ENCODE measurements at regions not wholly inside any gene's neighbourhood (a gene's known extent, or its start where the extent isn't known, plus 50 kb on each side); places are given as distances from the start of the nearest gene placed in this dataset.

DNA sequence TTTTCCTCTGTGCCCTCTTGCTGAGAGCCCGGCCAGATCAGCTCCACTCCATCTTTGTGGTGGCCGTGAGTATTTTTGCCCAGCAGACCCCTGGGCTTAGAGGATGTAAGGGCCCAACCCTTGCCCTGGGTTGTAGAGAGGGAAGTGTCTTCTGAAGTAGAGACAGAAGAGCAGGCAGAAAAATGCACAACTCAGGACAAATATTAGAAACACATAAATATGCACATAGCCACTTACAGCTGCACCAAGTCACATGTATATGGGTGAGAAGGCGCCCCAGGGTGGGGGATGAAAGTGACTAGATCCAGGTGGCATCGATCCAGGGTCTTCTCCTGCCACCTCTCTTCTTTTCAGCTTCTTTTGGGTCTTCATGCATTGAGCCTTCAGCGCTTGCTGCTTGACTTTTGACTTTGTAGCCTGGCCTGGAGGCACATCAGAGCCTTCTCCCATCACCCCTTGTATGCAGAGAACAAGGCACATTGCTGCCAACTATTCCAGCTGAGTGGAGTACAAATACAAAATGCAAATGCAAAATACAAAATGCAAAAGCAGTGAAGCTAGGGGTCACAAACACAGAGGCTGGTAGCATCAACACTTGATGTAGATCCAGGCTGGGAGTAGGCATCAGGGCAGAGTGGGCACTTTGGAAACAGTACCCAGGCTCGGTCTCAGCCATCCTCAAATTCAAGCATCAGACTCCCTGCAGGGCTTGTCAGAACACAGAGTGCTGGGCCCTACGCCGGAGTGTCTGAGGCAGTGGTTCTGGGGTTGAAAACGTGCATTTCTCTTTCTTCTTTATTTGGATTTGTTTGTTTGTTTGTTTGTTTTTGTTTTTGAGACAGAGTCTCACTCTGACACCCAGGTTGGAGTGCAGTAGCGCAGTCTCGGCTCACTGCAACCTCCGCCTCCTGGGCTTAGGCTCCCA is 133.0 kb downstream of the ASB7 start:
- no peak for TF ChIP-seq CTCF (IDR thresholded peaks at IDR 0.05)
- Histone ChIP-seq H3K9me3 (no peaks in the 10 kb centered on the region), H3K27me3 (no peaks in the 10 kb centered on the region), H3K4me1 (peaks cover 0 to 3% of the 10 kb centered on the region in 2 donors), H3K27ac (no peak overlapping the region), H3K4me3 (no peak overlapping the region), H3K36me3 (no peaks in the 10 kb centered on the region)
- DNase-seq (ENCODE audit: low spot score in 2 of 2): peak in 1 of 2 donors; percentile 21
- intact Hi-C loops (cut with DNase I): no loop called here

GRCh38 chr15:100737214-100737613 is 134.8 kb downstream of the ASB7 start:
- Histone ChIP-seq H3K4me3 (no peak overlapping the region), H3K36me3 (no peaks in the 10 kb centered on the region), H3K9me3 (no peaks in the 10 kb centered on the region), H3K27me3 (no peaks in the 10 kb centered on the region), H3K27ac (no peak overlapping the region), H3K4me1 (peaks cover 0 to 3% of the 10 kb centered on the region in 2 donors)
- TF ChIP-seq CTCF (IDR thresholded peaks at IDR 0.05): no peak
- DNase-seq (ENCODE audit: low spot score in 2 of 2): peak in 1 of 2 donors; percentile 41
- intact Hi-C loops (cut with DNase I): no loop called here

DNA sequence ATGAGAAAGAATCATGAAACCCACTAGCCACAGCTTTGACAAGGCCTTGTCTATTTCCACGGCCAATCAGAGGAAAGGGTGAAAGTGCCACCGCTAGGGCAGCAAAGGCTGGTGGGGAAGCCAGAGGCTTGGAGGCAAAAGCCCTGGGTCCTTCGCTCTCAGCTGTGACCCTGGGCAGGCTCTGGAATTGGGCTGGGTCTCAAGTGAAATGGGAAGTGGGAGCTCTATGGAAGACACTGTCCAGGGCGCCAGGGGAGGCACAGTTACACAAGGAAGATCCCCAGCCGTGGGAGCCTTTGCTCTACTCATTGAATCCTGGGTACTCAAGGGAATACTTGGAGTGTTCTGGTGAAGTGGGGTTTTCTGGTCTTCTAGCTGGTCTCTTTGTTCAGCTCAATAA is 136.2 kb downstream of the ASB7 start:
- Histone ChIP-seq H3K36me3 (no peaks in the 10 kb centered on the region), H3K27ac (no peak overlapping the region), H3K9me3 (no peaks in the 10 kb centered on the region), H3K4me3 (no peak overlapping the region), H3K4me1 (no peaks in the 10 kb centered on the region), H3K27me3 (no peaks in the 10 kb centered on the region)
- DNase-seq (ENCODE audit: low spot score in 2 of 2): peak in 1 of 2 donors; percentile 31
- TF ChIP-seq CTCF (IDR thresholded peaks at IDR 0.05): no peak
- intact Hi-C loops (cut with DNase I): no loop called here

GRCh38 chr15:100740138-100740537 is 137.7 kb downstream of the ASB7 start:
- TF ChIP-seq CTCF (IDR thresholded peaks at IDR 0.05): no peak
- H3K4me3 ChIP-seq: no peak overlapping the region
- H3K4me1 ChIP-seq: no peaks in the 10 kb centered on the region
- no peak overlapping the region for H3K27ac ChIP-seq
- H3K36me3 ChIP-seq: no peaks in the 10 kb centered on the region
- intact Hi-C loops (cut with DNase I): loop anchor here (10.0 kb wide), 1 partner anchor 55 kb away; no protein-coding TSS in a partner anchor
- no peak for DNase-seq (ENCODE audit: low spot score in 2 of 2)
- H3K27me3 ChIP-seq: no peaks in the 10 kb centered on the region
- no peaks in the 10 kb centered on the region for H3K9me3 ChIP-seq

- Histone ChIP-seq H3K4me3 (no peak overlapping the region), H3K4me1 (no peaks in the 10 kb centered on the region), H3K36me3 (no peaks in the 10 kb centered on the region), H3K9me3 (peaks cover 5 to 17% of the 10 kb centered on the region in 2 donors), H3K27me3 (no peaks in the 10 kb centered on the region), H3K27ac (no peak overlapping the region)
- no peak for DNase-seq (ENCODE audit: low spot score in 2 of 2)
- no peak for TF ChIP-seq CTCF (IDR thresholded peaks at IDR 0.05)
- intact Hi-C loops (cut with DNase I): no loop called here
Measured at GRCh38 chr15:100751585-100751984, 128.0 kb upstream of the ALDH1A3 start.
